HG03571 (cell line): ENCODE measurements at regions not wholly inside any gene's neighbourhood (a gene's known extent, or its start where the extent isn't known, plus 50 kb on each side); places are given as distances from the start of the nearest gene placed in this dataset.
"Not testable (repeated sequence)": the region's sequence is repeated elsewhere in the genome, so short reads cannot be mapped to it uniquely, and the experiment has no call there.

Experiments
- ATAC-seq: cut with Tn5 transposase; IDR thresholded peaks from one replicate; pipeline ENCODE4 v1.9.1; 2021; ENCODE audit not compliant: unreplicated experiment

DNA sequence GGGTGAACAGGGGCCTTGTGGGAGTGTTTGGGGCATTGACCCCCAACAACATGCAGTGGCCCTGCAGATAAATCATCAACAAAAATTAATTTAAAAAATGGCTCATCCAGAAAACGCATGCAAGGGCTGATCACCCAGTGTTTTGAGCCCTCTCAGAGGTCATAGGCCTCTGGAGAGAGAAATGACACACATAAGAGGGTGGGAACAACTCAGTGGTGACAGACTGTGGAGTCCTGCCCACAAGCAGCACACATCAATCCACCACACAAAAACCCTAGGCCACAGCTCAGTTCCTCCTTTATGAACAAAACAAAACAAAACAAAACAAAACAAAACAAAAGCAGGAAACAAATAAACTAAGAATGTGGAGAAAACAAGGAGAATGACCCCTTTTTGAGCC lies 351.7 kb upstream of the SPHKAP start:
- ATAC-seq = no peak

GRCh38 chr2:228532233-228532632 lies 350.7 kb upstream of the SPHKAP start:
- no peak for ATAC-seq

GRCh38 chr2:228527197-228527881 lies 345.9 kb upstream of the SPHKAP start:
- ATAC-seq = no peak

- ATAC-seq = no peak
Measured at GRCh38 chr2:228526687-228527086, 345.2 kb upstream of the SPHKAP start.

DNA sequence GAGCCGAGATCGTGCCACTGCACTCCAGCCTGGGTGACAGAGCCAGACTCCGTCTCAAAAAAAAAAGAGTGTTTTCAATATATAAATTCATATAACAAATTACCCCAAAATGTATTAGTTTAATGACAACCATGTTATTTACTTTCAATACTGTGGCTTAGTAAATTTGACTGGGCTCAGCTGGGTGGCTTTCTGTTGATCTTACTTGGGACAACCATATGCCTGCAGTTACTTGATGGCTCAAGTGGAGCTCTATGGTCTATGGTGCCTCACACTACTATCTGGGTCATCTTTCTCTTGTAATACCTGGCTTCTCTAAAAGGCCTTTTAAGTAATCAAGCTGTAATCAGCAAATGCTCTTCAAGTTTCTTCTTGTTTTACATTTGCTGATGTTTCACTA lies 341.5 kb upstream of the SPHKAP start:
- ATAC-seq = no peak

GRCh38 chr2:228522276-228522675 lies 340.8 kb upstream of the SPHKAP start:
- ATAC-seq = no peak

- ATAC-seq = no peak
Measured at GRCh38 chr2:228519561-228519960, 338.1 kb upstream of the SPHKAP start.

GRCh38 chr2:228516019-228516418 lies 334.5 kb upstream of the SPHKAP start:
- no peak for ATAC-seq

- ATAC-seq = not testable (repeated sequence)
Measured at GRCh38 chr2:228513480-228513879, 332.0 kb upstream of the SPHKAP start.

DNA sequence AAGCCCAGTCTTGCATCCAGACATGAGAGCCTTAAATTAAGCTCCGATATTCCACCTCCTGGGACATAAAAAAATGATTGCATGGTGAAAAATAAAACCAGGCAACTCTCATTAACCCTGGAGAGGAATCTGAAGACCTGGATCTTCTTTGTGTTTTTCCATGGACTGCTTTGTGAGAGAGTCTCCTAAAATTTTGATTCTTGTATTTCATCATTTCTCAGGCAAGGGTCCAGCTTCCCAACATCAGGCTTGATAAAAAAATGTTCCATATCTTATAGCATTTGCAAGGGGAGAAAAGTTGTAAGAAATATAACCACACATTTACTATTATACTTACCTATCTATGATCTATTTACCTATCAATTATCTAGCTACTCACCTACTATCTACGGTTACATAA lies 327.5 kb upstream of the SPHKAP start:
- ATAC-seq = no peak

DNA sequence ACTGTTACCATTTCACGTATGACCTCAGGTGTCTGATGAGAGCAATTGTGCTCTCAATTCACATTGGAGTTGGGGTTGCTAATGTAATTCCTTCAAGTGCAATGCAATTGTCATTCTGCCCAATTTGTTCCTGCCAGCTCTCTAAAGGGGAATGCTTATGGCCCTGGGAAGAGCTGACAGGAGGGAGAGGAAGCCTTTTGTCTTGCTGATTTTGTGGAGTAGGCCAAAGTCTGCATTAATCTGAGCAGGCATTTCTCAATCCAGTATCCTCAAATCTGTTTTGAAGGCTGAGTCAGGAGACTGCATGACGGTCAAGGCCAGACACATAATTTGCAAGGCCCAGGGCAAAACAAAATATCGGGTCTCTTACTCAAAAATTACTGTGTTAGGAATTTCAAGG lies 326.4 kb upstream of the SPHKAP start:
- no peak for ATAC-seq

- no peak for ATAC-seq
Measured at GRCh38 chr2:228507231-228507824, 325.8 kb upstream of the SPHKAP start.

GRCh38 chr2:228503731-228504130 lies 322.2 kb upstream of the SPHKAP start:
- no peak for ATAC-seq

GRCh38 chr2:228493852-228494251 lies 312.4 kb upstream of the SPHKAP start:
- no peak for ATAC-seq

GRCh38 chr2:228479014-228479413 lies 297.5 kb upstream of the SPHKAP start:
- ATAC-seq = no peak

DNA sequence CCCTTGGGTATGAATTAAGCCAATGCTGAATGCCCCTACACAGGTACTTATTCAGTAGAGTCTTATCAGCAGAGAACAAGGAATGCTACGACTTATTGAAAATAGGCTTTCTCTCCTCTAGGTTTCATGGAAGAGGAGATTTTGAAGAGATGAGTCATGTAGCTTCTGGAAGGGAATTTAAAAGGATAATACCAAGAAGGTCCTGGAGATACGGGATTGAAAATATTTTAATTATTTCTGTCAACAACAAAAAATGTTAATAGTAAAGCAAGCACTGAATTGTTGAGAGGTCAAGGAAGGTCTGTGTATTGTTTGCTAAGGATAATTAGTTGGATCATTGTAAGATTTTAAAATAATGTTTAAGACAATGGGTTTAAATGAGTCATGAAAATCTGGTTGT lies 293.0 kb upstream of the SPHKAP start:
- ATAC-seq = no peak

DNA sequence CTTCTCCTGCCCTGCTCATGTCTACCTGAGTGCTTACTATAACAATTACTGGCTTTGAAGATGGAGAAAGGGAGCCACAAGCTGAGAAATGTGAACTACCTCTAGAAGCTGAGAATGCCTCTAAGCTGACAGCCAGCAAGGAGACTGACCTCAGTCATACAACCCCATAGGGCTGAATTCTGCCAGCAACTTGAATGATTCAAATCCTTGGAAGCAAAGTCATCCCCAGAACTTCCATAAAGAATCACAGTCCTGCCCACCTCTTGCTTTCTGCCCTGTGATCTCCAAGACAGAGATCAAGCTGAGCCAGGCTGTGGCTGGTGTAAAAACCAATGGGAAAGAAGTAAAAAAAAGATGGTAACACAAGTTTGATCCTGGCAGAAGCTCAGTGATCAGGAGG lies 288.2 kb upstream of the SPHKAP start:
- no peak for ATAC-seq

GRCh38 chr2:228466851-228467250 lies 285.4 kb upstream of the SPHKAP start:
- ATAC-seq = no peak

DNA sequence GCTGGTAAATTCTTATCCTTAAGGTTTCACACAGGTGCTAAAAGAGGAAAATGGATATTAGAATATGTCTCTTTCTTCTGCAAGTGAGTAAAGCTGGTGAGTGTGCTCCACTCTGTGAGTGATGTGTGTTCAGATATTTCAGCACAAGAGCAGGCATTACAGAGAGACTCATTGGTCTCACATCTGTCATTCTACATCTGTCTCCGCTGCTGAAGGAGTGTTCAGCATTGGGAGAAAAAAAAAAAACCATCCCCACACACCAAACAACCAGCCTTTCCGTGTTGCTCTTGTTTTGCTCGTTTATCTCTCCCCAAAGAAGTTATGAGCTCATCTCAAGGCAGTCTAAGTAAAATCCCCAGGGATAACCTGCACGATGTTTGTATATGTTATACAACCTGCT lies 283.9 kb upstream of the SPHKAP start:
- no peak for ATAC-seq

DNA sequence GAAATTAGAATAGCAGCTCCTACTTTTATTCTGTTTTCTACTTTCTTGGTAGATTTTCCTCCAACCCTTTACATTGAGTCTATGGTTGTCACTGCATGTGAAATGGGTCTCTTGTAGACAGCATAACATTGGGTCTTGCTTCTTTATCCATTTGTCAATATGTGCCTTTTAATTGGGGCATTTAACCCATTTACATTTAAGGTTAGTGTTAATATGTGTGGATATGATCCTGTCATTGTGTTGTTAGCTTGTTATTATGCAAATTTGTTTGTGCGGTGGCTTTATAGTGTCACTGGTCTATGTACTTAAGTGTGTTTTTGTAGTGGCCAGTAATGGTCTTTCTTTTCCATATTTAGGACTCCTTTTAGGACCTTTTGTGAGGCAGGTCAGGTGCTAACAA lies 276.9 kb upstream of the SPHKAP start:
- no peak for ATAC-seq

- ATAC-seq = no peak
Measured at GRCh38 chr2:228447266-228447915, 265.9 kb upstream of the SPHKAP start.

DNA sequence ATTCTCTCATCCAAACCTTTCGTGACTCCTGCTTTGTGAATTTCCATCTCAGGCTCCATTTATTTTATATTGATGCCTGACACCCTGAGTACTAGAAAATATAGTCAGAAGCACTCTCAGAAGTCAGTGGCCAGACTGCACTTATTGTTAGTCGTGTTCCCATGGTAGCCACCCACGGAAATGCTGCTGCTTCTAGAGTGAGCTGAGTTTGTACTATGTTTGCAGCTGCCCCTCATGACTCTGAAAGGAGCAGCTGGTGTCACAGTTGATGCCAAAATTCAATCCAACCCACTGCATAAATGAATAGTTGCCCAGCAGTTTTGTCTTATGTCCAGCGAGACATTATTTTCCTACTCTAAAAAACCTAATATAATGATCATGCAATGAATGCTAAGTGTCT lies 265.2 kb upstream of the SPHKAP start:
- no peak for ATAC-seq

- ATAC-seq = no peak
Measured at GRCh38 chr2:228444161-228444560, 262.7 kb upstream of the SPHKAP start.
